GDM1 (cell line): ENCODE measurements at regions not wholly inside any gene's neighbourhood (a gene's known extent, or its start where the extent isn't known, plus 50 kb on each side); places are given as distances from the start of the nearest gene placed in this dataset.
"Not testable (repeated sequence)": the region's sequence is repeated elsewhere in the genome, so short reads cannot be mapped to it uniquely, and the experiment has no call there.

Source experiments
- DNase-seq: peaks from one replicate; lab custom pipeline; 2025; lab: John Stamatoyannopoulos, UW

DNA sequence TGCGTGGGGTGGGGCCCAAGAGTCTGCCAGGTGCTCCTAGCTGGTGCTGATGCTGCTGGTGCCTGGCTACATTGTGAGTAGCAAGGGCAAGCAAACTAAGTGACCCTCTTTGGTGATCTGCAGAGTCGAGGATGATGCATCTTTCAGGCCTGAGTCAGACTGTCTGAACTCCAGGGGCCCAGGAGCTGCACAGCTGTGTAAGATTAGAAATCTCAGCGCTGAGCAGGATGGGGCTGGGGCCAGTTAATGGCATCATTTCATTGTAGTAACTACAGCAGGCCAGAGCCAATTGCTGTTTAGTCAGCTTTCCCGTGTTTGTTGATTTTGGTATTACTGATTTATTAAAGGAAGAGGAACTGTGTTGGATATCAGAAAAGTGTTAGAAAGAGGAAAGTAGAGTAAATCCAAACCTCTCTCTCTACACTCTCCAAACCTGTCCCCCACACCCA lies 365.2 kb downstream of the PAX1 start:
- DNase-seq = no peak

DNA sequence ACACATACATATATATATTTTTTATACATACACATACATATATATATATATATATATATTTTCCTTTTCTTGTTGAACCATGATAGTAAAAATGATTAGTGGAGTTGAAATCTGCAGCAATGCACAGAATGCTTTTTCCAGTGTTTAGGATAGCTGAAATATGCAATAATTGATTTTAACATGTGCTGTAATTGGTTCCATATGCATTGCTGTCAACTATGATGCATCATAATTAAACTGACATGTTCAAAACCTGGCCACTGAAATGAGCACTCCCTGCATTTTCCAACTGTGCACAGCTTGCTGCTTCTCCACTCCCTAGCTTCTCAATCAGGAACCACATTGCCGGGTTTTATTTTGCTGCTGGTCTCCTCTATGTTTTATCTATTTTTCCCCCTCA lies 358.3 kb downstream of the PAX1 start:
- DNase-seq = no peak

DNA sequence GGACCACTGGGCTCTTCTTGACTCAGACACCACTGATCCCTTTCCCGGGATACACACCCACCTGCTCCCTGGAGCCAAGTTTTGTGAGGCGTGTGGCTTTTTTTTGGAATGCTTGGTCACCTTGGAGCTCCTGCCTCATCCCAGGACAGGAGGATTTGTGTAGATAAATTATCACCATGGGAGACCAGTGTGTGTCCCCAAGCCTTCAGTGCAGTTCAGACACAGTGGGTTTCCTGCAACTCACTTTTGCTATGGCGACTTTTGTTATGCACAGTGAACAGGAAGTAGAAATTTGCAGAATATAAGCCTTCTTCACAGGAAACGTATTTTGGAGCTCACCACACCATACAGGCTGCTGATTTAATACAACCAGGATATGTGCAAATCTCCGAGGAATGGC lies 357.4 kb downstream of the PAX1 start:
- no peak for DNase-seq

DNA sequence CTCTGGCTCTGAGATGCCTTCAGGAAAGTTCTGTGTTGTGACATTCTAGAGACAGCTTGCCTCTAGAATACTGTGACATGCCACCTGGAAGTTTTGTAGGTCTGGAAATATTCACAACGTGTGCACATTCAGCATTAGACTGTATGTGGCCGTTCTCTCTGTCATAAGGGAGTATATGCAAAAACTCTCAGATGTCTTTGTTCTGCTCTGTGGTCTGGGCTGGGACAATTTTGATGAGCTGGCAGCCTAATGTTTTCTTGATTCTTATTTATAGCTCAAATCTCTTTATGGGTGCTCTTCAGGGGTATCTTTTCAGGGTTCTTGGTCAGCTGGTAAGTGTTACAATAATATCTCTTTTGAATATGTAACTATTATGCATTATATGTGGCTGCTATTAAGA lies 355.1 kb downstream of the PAX1 start:
- no peak for DNase-seq

DNA sequence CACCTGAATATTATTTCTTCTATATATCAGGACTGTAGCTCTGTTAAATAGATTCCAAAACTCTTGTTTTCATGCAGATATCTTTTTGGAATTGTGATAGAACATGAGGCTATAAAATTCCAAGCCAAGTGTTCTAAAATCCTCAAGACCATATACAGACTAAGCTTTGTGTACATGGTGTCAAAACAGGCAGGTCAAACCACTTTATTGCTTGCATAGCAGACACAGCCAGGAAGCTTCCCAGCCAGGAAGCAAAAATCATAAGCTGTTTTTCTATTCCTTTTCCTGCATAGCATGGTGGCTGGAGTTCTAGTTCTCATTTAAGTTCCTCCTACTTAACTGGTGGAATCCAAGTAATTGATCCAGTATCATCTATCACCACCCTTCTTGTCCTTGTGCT lies 353.3 kb downstream of the PAX1 start:
- no peak for DNase-seq

DNA sequence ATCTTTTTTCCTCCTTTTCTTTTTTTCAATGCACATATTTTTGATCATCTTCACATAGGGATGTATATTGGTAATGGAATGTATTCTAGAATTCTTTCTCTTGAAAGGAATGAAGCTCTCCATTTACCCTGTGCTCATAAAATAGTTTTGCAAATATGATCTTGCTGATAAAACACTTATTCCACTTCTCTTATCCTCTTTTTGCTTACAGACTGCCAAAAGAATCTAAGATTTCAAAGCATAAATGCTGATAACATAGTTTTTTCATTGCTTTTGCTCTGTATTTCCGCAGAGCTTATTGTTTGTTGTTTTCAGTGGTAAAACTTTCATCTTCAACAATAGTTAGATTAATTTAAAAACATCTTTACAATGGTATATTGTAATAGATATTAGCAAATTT lies 350.5 kb downstream of the PAX1 start:
- no peak for DNase-seq

DNA sequence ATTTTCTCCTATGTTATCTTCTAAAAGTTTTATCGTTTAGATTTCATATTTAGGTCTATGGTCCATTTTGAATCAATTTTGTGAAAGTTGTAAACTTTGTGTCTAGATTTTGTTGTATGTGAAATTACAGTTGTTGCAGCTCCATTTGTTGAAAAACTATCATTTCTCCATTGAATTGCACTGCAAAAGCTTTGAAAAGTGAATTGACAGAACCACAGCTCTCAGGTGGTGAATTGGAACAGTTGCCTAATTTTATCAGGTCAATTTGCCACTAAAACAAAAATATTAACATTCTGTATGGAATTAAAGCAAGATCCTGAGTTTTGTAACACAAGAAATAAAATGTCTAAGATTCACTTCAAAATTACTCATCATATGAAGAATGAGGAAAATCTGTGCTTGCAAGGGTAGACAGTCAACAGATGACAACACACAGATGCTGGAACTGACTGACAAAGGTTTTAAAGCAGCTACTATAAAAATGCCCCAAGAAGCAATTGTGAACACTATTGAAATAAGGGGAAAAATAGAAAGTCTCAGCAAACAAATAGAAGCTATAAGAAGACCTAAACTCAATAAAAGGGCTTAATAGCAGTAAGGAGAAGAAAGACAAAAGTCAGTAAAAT lies 346.7 kb downstream of the PAX1 start:
- DNase-seq = no peak

DNA sequence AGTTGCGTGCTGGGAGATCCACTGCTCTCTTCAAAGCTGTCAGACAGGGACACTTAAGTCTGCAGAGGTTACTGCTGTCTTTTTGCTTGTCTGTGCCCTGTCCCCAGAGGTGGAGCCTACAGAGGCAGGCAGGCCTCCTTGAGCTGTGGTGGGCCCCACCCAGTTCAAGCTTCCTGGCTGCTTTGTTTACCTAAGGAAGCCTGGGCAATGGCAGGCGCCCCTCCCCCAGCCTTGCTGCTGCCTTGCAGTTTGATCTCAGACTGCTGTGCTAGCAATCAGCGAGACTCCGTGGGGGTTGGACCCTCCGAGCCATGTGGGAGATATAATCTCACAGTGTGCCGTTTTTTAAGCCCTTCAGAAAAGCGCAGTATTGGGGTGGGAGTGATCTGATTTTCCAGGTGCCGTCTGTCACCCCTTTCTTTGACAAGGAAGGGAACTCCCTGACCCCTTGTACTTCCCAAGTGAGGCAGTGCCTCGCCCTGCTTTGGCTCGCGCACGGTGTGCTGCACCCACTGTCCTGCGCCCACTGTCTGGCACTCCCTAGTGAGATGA lies 340.6 kb downstream of the PAX1 start:
- DNase-seq = not testable (repeated sequence)

DNA sequence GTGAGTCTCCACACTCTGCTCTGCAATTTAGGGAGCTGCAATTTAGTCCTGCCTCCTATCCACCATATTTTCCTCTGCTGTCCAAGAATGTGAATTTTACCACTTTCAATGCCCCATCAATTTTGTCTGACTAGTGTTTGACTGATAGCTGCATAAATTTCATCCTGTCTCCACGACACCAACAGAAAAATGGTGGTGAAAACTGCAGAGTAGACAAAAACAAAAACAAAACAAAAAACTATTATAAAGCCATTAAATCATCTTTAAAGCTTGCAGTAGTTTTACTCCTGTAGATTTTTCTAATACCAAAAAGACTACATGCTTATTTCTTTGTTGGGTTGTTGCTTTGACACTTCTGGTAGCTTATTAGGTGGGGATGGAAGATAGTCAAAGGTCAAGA lies 322.0 kb downstream of the PAX1 start:
- DNase-seq = no peak

DNA sequence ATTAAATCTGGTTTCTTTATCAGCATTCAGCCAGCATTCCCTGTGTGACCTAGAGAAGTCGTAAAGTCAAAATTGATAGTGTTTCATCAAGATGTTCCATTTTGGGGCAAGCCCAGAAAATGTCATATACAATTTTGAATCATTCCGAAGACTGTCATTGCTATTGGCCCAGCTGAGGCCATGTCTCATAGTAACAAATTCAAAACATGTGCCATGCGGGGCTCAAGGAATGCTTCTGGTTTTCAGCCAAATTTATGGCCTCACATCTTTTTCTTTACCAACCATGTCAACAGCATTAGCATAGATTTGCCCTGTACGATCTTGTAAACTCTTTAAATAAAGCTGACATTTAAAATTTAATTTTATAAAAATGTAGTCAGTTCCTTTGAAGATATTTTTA lies 314.7 kb downstream of the PAX1 start:
- DNase-seq = no peak

DNA sequence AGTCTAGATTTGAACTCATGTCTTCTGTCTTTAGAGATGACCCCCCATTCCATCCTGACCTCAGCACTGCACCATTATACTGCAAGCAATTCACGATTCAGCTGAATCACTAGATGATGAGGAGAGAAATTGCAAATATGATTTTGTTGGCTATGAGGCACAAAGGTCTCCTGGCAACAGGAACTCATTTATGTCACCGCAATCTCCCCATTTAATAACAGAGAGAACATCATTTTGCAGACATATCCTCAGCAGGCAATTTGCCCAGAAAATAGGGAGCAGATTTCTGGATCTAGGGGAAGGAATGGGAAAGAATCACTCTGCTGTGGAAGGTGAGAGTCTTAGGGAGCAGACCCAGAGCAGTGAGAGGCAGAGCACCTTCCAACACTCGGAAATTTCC lies 303.0 kb downstream of the PAX1 start:
- no peak for DNase-seq

DNA sequence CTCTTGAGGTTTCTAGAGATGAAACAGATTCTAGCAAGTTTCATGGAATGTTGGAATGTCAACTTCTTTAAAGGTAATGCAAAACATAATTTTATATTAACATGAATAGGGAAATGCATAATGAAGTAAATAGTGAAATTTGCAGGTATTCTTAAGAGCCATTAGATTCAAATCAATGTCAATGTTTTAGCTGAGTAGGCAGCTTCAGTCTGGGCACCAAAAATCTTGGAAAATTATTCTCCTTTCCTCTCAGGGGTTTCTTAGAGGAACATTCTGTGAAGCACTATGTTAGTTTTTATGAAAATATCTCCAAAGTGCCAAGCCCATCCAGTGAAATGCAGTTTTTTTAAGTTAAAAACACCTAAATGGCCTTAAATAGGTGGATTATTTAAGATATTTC lies 300.8 kb downstream of the PAX1 start:
- no peak for DNase-seq

DNA sequence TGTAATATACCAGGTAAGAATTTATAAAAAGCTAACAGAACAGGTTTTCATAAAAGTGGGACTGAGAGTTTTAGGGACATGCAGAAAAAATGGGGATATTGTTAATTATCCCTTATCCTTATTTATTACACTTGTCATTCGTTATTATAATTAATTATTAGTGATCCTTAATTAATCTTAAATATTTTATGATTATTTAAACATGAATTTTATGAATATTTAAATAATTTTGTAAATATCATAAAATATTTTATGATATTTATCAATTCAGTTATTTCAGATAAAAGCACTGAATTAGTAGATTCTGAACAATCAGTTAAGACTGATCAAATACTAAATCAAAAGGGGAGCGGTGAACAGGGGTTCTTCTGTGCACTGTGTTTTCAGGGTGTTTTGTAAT lies 300.1 kb downstream of the PAX1 start:
- no peak for DNase-seq

DNA sequence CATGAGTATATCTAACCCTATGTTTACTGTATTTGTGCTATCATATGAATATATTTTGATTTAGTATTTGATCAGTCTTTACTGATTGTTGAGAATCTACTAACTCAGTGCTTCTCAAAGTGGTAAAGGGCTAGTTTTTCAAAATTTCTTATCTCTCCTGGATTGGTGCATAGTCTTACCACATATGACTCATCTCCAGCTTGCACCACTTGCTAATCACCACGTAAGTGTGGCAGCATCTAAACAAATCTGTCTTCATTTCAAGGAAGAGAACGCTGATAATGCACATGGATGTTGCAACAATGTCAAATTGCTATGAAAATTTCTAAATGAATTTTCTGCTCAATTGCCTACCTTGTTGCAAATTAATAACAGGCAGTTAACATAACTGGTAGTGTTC lies 299.5 kb downstream of the PAX1 start:
- no peak for DNase-seq

DNA sequence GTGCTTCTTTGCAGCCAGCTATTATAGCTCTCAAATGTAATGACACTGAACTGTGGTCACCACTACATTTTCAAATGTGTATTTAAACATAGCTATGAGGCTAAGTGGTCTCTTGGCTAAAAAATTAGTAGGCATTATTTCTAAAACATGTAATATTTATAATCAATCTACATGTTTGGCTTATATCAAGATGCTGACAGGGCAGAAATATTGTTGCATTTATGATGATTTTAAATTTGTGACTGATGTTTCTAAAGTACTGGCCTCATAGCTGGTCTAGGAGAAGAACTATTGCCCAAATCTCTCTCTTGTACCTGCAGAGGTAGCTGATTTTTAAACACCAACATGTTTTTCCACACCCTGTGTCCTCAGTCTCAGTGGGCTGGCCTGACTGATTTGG lies 298.2 kb downstream of the PAX1 start:
- no peak for DNase-seq

DNA sequence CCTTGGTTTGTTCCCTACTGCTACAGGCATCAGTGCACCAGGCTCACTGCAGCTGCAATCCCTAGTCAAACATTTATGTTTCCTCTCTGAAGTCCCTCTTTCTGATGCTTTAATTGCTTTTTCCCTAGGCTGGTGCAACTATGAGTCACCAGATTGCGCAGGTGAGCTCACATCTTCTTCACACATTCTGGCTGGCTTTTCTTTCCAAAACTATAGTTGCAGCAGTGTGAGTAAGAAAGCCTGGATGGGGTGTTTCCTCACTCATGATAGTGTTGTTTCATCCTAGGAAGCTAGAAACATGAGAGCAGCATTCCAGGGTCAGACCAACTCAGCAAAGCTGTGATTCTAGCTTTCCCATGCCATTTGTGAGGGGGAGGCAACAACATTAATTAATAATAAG lies 296.4 kb downstream of the PAX1 start:
- no peak for DNase-seq

DNA sequence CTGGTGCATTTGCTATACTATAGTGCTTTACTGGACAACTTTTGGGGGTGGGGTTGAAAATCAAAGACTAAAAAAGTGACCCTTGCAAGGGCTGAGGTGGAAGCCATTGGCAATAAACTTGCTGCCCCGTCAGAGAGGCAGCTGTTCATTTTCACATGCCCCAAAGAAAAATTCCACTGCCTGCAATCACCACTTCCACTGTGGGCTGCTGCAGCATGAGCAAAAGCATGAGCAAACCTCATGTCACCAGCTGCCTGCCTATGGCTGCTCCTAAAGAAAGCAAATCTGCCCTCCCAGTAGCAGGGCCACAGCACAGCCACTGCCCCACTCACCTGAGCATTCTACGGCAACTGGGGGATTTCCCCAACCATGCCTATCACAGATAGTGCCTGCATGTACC lies 290.0 kb downstream of the PAX1 start:
- no peak for DNase-seq

DNA sequence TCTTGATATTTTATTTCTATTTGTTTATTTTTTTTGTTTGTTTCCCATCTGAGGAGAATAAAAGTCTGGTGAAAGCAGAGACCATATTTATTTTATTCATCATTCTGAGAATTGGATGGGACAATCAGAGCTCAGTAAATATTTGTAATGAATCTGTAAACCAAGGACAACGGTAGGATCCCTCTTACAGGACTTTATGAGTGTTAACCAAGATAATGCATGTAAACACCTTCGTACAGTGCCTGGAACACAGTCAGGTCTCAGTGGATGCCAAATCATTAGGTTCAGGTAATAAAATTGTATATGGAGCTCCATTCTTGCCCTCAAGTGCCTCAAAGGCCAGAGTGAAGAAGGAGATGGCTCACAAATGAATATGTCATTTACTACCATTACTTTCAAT lies 288.7 kb downstream of the PAX1 start:
- no peak for DNase-seq

DNA sequence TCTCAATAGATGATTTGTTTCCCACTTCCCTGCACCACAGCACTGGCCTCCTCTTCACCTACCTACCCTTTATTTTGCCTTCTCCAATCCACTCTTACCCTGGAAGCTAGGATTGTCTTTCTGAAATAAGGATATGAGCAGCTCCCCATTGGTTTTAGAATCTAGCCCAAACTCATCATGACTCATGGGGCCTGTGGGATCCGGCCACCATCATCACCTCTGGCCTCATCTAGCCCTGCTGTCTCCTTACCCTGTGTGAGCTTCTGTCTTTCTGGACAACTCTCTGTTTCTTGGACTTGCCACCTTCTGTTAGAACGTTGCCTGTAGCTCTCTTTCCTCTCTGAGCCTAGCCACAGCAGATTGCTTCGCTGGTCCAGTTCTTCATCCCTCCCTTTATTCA lies 277.1 kb downstream of the PAX1 start:
- no peak for DNase-seq

DNA sequence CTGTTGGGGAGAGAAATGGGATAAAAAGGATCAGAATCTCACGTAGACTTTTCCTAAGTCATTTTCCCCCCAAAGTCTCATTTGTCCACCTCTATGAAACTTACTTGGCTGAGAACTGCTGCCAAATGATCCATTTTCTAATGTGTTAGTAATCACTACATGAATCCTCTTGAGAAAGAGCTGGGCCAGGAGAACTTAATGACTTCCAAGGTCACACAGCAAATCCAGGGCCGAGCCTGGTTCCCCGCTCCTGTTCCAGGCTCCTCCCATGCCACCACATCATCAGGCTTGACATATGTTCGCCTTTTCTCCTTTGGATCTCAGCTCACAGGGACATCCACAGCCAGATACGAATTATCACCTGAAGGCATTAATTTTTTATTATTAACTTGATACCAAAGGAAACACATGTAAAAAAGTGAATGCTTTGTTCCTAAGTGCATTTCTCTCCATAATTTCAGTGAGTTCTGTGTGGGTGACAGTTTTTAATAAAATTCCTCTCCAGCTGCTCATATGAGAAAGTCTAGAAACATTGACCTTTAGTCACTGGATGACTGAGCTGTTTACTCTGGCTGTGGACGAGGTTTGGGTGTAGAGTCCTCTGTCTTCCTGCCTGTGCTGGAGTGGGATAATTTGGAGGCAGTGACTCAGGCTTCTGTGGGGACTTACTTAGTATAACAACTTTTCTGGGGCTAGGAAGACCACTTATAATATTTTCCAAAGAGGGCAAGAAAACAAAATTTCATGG lies 276.3 kb downstream of the PAX1 start:
- DNase-seq = no peak

DNA sequence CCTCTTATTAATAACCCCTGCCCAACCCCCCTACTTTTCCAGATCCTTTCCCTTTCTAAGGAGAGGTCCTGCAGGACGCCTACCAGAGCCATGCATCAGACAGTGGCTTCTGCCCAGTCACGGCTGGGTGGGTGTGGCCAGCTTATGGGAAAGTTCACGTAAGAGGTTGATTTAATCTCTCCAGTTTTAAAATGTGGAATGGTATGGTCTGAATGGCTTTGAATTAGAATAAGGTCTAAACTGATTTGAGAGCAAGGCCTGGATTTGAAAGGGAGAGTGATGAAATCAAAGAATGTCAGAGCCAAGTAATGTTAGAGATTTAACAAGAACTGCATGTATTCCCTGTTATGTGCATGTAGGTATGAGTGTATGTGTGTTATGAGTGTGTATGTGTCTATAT lies 275.7 kb downstream of the PAX1 start:
- no peak for DNase-seq

DNA sequence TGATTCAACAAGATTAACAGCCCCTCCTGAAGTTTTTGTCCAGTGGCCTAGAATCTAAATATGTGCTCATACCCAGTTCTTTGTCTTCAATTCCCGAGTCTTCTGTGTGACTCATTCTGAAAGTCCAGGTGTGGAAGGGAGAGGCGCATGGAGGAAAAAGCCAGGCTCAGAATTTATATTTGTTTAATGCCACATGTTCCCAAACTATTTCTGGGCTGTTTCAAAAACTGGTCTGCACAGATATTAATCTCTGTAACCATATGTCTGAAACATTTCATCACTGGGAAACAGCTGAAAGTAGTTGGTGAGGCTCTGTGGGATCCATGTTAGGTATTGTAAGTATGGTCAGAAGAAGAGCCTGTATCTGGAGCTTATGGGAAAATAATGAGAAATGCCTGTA lies 266.0 kb downstream of the PAX1 start:
- DNase-seq = no peak

DNA sequence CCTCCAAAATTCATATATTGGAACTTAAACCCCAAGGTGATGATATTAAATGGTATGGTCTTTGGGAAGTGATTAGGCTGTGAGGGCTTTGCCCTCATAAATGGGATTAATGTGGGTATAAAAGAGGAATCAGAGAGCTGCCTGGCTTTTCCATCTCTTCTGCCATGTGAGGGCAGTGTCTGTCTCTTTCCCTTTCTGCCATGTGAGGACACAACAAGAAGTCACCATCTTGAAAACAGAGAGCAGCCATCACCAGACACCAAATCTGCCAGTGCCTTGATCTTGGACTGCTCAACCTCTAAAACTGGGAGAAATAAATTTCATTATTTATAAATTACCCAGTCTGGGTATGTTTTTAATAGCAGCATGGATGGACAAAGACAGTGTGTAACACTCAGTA lies 263.0 kb downstream of the PAX1 start:
- DNase-seq = no peak

DNA sequence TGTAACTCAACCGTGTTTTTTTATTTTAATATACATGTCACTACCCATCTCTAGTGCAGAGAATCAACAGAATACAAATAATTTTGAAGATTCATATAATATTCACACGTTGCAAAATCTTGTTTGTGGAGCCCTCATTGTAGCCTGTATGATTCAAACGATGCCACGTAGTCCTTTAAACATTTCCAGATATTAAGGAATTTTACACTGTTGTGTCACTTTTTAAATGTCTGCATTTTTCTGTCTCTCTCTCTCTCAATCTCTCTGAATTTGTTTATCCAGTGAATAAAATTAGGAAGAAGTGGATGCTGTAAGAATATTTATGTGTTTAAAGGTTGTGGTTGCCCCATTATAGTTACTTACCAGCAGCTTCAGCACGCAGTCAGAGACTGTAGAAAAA lies 262.0 kb downstream of the PAX1 start:
- no peak for DNase-seq
